ENCODE measurements at regions not wholly inside any gene's neighbourhood (a gene's known extent, or its start where the extent isn't known, plus 50 kb on each side); places are given as distances from the start of the nearest gene placed in this dataset.

- Histone ChIP-seq H3K36me3 (no peaks in the 10 kb centered on the region), H3K27ac (no peak overlapping the region), H3K9me3 (no peaks in the 10 kb centered on the region), H3K4me1 (no peaks in the 10 kb centered on the region), H3K4me3 (no peak overlapping the region), H3K27me3 (no peaks in the 10 kb centered on the region), H3K9ac (ENCODE audit: low read depth in 2 of 2, low read length in 2 of 2) (no peak overlapping the region)
- TF ChIP-seq CTCF (IDR thresholded peaks at IDR 0.05): no peak
- intact Hi-C loops (cut with DNase I): no loop called here
- DNase-seq: no peak
Observed at GRCh38 chr12:76241371-76241770, 106.8 kb downstream of the BBS10 start.

DNA sequence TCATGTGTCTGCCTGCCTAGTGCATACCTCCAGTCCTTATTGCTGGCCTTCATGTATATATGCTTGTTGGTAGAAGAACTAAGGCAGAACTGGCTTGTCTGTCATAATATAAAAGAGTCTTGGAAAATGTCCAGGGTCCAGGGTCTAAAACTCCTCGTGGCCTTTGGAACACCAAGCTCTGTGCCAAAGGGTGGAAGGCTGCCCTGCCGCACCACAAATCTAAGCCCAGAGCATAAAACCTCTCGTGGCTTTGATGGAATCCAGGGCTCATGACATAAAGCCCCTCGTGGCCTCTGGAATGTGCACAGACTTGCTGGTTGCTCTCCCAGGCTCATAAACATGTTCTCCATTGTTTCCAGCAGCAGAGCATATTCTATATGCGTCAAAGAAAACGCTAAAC is 107.9 kb downstream of the BBS10 start:
- Histone ChIP-seq H3K4me1 (no peaks in the 10 kb centered on the region), H3K27me3 (no peaks in the 10 kb centered on the region), H3K36me3 (no peaks in the 10 kb centered on the region), H3K4me3 (no peak overlapping the region), H3K9ac (ENCODE audit: low read depth in 2 of 2, low read length in 2 of 2) (no peak overlapping the region), H3K27ac (no peak overlapping the region), H3K9me3 (no peaks in the 10 kb centered on the region)
- intact Hi-C loops (cut with DNase I): no loop called here
- no peak for TF ChIP-seq CTCF (IDR thresholded peaks at IDR 0.05)
- no peak for DNase-seq

DNA sequence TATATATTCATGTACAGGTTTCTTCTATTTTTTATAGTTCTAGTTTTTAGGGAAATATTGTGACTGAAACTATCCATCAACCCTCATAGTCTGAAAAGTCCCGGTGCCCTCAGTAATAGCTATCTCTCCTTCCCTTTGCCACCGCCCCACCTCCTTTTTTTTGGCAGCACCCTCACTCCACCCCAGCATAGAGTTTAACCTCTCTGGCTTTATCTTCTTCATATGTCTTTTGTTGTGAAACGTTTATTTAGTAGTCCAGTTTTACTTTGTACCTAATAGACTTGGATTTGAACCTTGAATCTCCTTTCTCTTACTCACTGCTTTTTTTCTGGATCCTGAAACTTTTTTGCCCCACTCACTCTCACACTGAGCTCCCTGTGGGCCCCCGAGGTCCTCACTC is 109.5 kb downstream of the BBS10 start:
- Histone ChIP-seq H3K9me3 (no peaks in the 10 kb centered on the region), H3K27me3 (no peaks in the 10 kb centered on the region), H3K4me3 (no peak overlapping the region), H3K9ac (ENCODE audit: low read depth in 2 of 2, low read length in 2 of 2) (no peak overlapping the region), H3K27ac (no peak overlapping the region), H3K4me1 (no peaks in the 10 kb centered on the region), H3K36me3 (no peaks in the 10 kb centered on the region)
- no peak for TF ChIP-seq CTCF (IDR thresholded peaks at IDR 0.05)
- intact Hi-C loops (cut with DNase I): no loop called here
- no peak for DNase-seq

DNA sequence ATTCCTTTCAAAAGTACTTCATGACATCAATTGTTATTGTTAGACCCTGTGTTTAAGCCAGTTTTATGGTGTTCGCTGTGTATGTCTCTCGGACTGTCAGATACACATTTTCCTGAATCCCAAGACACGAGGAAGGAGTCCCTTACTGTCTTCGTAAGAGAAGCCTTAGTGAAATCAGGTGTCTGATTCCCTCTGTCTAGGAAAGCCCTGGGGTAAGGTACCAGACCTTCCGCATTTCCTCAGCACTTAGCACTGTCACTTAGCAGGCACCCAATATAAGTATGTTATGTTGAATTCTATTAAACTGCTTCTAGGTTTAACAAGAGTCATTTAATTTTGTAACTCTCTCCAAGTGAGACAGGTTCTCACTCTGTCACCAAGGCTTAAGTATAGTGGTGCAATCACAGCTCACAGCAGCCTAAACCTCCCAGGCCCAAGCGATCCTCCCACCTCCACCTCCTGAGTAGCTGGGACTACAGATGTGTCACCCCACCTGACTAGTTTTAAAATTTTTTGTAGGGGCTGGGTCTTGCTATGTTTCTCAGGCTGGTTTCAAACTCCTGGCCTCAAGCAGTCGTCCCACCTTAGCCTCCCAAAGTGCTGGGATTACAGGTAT is 111.0 kb downstream of the BBS10 start:
- H3K4me1 ChIP-seq: no peaks in the 10 kb centered on the region
- intact Hi-C loops (cut with DNase I): no loop called here
- H3K27me3 ChIP-seq: no peaks in the 10 kb centered on the region
- no peak for TF ChIP-seq CTCF (IDR thresholded peaks at IDR 0.05)
- H3K9me3 ChIP-seq: no peaks in the 10 kb centered on the region
- no peak overlapping the region for H3K27ac ChIP-seq
- H3K9ac ChIP-seq (ENCODE audit: low read depth in 2 of 2, low read length in 2 of 2): no peak overlapping the region
- no peak overlapping the region for H3K4me3 ChIP-seq
- DNase-seq: no peak
- no peaks in the 10 kb centered on the region for H3K36me3 ChIP-seq

DNA sequence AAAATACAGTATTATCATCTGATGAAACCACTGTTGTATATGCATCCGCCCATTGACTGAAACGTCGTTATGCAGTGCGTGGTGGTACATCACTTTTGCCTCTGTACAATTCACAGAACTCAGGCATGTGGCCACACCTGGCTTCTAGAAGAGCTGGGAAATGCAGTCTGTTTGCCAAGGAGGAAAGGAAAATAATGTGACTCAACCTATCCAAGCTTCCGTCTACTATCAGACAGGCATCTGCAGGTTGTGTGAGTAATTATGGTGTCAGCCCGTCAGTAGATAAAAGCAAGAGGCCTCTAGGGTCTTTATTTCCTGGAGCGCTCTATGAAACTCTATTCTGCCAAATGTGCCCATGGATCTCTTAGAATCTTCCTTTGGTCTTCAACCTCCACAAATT is 111.6 kb downstream of the BBS10 start:
- Histone ChIP-seq H3K27me3 (no peaks in the 10 kb centered on the region), H3K36me3 (no peaks in the 10 kb centered on the region), H3K4me3 (no peak overlapping the region), H3K4me1 (no peaks in the 10 kb centered on the region), H3K9ac (ENCODE audit: low read depth in 2 of 2, low read length in 2 of 2) (no peak overlapping the region), H3K27ac (no peak overlapping the region), H3K9me3 (no peaks in the 10 kb centered on the region)
- intact Hi-C loops (cut with DNase I): no loop called here
- TF ChIP-seq CTCF (IDR thresholded peaks at IDR 0.05): no peak
- DNase-seq: no peak

Data from colonic mucosa (tissue), 4 donors.